Erythroblast (primary cell): ENCODE measurements at regions not wholly inside any gene's neighbourhood (a gene's known extent, or its start where the extent isn't known, plus 50 kb on each side); places are given as distances from the start of the nearest gene placed in this dataset.

Experiments used
- GATA1 ChIP-seq: IDR thresholded peaks from 2 replicates; pipeline ENCODE4 v1.6.1; 2011; ENCODE audit warnings: low read depth, mild to moderate bottlenecking, control low read depth, low read length, moderate library complexity
- POLR2A ChIP-seq: IDR thresholded peaks from 2 replicates; pipeline ENCODE4 v1.6.1; 2011; ENCODE audit warnings: mild to moderate bottlenecking, low read length

GRCh38 chr13:111491659-111492058, 171.2 kb downstream of the TEX29 start:
- no peak for TF ChIP-seq POLR2A
- TF ChIP-seq GATA1 = no peak
